Right ventricle myocardium inferior (tissue), 1 donor: ENCODE measurements at regions not wholly inside any gene's neighbourhood (a gene's known extent, or its start where the extent isn't known, plus 50 kb on each side); places are given as distances from the start of the nearest gene placed in this dataset.

ENCODE experiments used
- ATAC-seq: fragments of 200-7000 bp; cut with Tn5 transposase; one replicate; pipeline ENCODE4 v1.9.1; 2020; ENCODE audit warnings: mild to moderate bottlenecking, moderate library complexity
- DNase-seq: peaks from one replicate; pipeline ENCODE4 v3.0.0; 2021; ENCODE audit errors: missing footprints
- intact Hi-C: fragments of 100-400 bp; cut with DNase I; formaldehyde crosslinking; loops from one replicate; pipeline ENCODE4 v1.11.0; 2022
- donor health status: DM: no; HTN: yes; CAD: no; lungs with severe emphysema.

DNA sequence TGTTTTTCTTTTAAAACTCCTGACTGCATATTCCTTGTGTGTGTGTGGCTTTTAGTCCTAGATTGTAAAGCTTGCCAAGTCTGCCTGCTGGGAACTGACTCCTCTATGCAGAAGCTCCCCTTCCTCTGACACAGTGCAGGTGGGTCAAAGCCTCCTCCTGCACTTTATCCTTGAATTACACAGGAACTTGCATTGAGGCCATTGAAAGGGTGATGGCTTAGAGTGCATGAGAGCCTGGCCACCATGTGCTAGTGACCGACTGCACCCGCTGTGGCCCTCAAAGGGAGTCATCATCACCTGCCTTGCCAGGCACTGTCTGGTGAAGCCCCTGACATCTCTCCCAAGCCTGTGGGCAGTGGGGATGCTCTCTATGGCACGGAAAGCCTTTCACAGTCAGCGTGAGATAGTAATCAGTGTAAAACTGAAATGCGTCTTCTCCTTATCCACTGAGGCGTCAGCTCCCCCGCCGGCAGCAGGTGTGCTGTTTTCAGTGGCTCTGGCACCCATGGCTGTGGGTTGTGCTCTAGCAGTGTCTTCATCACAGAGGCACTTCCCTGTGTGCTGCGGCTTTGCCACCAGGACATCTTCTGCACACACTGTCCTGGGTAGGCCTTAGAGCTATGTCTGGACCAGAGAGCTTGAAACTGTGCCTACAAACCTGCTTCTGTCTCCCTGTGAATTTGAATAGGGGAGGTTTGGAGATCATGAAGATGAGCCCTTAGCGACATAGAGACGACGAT is 87.9 kb downstream of the THBS2 start:
- ATAC-seq (no peak), DNase-seq (peak; percentile 25)
- intact Hi-C loops = no loop called here

GRCh38 chr6:169164986-169165385 is 88.7 kb downstream of the THBS2 start:
- no peak for DNase-seq
- intact Hi-C loops = no loop called here
- no peak for ATAC-seq

DNA sequence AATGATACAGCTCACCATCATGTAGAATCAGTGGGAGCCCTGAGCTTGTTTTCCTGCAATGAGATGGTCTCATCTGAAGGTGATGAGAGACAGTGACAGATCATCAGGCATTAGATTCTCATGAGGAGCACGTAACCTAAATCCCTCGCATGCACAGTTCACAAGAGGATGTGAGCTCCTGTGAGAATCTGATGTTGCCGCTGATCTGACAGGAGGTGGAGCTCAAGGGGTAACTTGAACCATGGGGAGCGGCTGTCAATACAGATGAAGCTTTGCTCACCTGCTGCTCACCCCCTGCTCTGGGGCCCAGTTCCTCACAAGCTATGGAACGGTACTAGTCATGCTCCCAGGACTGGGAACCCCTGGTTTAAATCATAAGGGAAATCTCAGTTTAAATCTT is 89.2 kb downstream of the THBS2 start:
- ATAC-seq (no peak), DNase-seq (no peak)
- intact Hi-C loops = no loop called here

- DNase-seq (no peak), ATAC-seq (no peak)
- intact Hi-C loops = no loop called here
These were observed 90.2 kb downstream of the THBS2 start for GRCh38 chr6:169163411-169163901.

- ATAC-seq (peak; percentile 25), DNase-seq (peak; percentile 31)
- intact Hi-C loops = no loop called here
These were observed 90.8 kb downstream of the THBS2 start for GRCh38 chr6:169162752-169163407.

GRCh38 chr6:169162249-169162648 is 91.4 kb downstream of the THBS2 start:
- ATAC-seq = no peak
- DNase-seq = peak; percentile 53
- intact Hi-C loops = no loop called here

DNA sequence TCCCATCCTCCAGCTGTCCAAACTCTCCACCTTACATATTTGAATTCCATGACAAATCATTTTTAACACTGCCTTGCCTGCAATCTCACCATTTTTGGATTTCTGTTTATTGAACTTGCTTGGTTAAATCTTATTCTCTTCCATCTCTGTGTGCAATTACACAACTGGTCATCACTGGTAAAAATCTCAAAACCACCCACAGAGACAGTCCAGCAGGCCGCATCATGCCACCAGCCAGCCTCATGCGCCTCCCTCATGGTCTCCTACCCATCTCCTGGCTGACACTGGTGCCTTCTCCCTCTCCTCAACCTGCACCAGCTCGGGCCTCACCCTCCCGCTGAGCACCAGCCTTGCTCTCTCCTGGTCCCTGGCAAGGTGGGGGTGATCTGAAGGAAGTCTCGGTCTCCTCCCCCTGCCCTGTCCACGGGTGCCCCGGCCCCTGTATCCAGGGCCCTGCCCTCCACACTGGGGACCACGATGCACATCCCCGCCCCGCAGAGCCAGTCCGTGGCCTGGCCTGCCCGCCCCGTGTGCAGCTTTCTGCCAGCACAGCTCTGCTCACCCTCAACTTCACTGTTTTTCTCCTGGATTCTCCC is 92.0 kb downstream of the THBS2 start:
- intact Hi-C loops = no loop called here
- ATAC-seq = no peak
- peak; percentile 33 for DNase-seq

GRCh38 chr6:169160855-169161560 is 92.6 kb downstream of the THBS2 start:
- ATAC-seq (no peak), DNase-seq (peak; percentile 28)
- intact Hi-C loops = no loop called here

- ATAC-seq = no peak
- DNase-seq = peak; percentile 46
- intact Hi-C loops = no loop called here
These were observed 93.4 kb downstream of the THBS2 start for GRCh38 chr6:169160091-169160854.

- DNase-seq (peak; percentile 55), ATAC-seq (no peak)
- intact Hi-C loops = no loop called here
These were observed 94.3 kb downstream of the THBS2 start for GRCh38 chr6:169159331-169159730.

DNA sequence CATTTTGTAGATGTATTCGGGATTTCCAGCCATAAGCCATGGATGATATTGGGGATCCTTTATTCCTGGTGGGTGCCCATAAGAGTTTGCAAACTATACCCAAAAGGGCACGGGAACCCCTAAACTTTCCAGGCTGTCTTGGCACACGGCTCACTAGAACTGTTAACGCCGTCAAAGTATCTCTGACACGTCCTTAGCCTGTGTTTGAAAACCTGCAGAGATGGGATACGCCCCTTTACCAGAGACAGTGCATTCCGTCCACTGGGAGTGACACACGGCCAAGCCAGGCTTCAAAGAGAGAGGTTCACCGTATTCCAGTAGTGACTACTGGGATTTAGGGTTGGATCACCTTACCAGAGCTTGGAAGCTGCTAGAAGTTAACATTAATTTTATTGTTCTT is 95.0 kb downstream of the THBS2 start:
- no peak for ATAC-seq

DNA sequence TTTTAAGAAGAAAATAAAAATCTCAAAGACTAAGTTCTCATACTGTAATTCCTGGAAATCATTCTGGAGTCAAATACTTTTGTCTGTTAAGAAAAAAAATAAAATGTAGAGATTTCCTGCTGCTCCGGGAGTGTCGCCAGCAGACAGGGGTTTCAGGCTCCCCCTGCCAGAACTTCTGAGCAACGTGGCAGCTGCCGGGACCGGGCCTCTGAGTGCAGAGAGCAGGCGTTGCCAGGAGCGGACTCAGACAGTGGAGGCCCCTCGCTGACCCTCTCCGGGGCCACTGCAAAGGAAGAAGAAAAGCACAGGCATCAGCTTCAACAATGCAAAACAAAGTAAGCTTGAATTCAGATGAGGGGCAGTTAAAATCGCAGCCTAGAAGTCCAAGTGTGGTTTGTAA is 95.5 kb downstream of the THBS2 start:
- ATAC-seq = no peak
- DNase-seq = peak; percentile 83
- intact Hi-C loops = no loop called here

More for the DNA sequence above, 95.0 kb downstream of the THBS2 start:
- intact Hi-C loops = no loop called here
- no peak for DNase-seq

DNA sequence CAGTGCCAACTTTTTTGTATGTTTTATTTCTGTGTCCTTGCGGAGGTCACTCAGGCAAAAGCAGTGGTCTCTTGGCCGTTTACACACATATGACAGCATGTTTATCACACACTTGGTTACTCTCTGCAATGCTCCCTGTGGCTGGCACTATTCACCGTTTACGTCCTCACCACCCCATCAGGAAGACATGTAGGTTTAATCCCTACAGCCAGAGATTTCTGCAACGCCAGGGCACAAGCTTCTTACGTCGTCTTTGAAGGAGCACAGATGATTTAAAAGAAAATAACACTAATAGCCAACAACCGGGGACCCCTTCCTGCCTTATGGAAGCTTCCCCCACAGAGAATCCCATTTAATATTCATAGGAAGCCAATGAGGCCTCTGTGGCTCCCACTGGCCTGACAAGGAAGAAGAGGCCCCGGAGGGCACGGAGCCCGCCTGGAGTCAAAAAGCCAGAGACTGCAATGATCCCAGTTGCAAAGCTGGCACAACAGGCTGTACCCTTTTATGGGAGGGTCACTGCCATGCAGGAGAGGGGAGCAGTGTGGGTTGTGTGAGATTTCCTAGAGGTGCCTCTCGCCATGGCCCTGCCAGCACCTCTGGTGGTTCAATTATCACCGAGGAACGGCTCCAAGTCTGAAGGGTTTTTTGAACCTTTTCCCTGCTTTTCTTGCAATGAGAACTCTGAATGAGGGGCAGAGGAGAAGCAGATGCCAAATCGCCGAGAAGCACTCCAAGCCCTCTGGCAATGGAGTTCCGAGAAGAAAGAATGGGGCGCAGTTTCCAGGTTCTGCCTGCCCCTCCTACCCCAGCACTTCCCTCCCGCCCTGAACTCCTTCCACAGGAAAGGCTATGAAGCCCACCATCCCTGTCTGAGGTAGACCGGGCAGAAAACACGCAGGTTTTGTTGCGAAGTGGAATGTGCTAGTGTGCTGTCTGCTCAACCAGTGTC is 96.2 kb downstream of the THBS2 start:
- ATAC-seq (no peak), DNase-seq (no peak)
- intact Hi-C loops = no loop called here

GRCh38 chr6:169156793-169157147 is 96.9 kb downstream of the THBS2 start:
- no peak for ATAC-seq
- intact Hi-C loops = no loop called here
- DNase-seq = no peak

- peak; percentile 38 for ATAC-seq
These were observed 97.4 kb downstream of the THBS2 start for GRCh38 chr6:169156108-169156792.

GRCh38 chr6:169155481-169155880 is 98.2 kb downstream of the THBS2 start:
- DNase-seq (peak; percentile 20), ATAC-seq (no peak)
- intact Hi-C loops = no loop called here

More at GRCh38 chr6:169156108-169156792, 97.4 kb downstream of the THBS2 start:
- peak; percentile 65 for DNase-seq
- intact Hi-C loops = no loop called here

GRCh38 chr6:169153401-169153800 is 100.2 kb downstream of the THBS2 start:
- DNase-seq = no peak
- ATAC-seq = no peak
- intact Hi-C loops = no loop called here
